Activated CD4-positive, alpha-beta T cell treated with anti-CD3 and anti-CD28 coated beads for 1 hour (primary cell): ENCODE measurements at regions not wholly inside any gene's neighbourhood (a gene's known extent, or its start where the extent isn't known, plus 50 kb on each side); places are given as distances from the start of the nearest gene placed in this dataset.
"Not testable (repeated sequence)": the region's sequence is repeated elsewhere in the genome, so short reads cannot be mapped to it uniquely, and the experiment has no call there.

Experiments
- DNase-seq: peaks from one replicate; pipeline ENCODE4 v3.0.0-alpha.2; 2020

GRCh38 chr6:139522511-139523220 lies 148.2 kb upstream of the CITED2 start:
- DNase-seq: no peak

GRCh38 chr6:139521338-139521737 lies 146.9 kb upstream of the CITED2 start:
- DNase-seq: no peak

- no peak for DNase-seq
Observed at GRCh38 chr6:139520321-139520768, 145.9 kb upstream of the CITED2 start.

- no peak for DNase-seq
Observed at GRCh38 chr6:139519571-139520031, 145.2 kb upstream of the CITED2 start.

GRCh38 chr6:139519097-139519496 lies 144.6 kb upstream of the CITED2 start:
- DNase-seq: no peak

GRCh38 chr6:139518556-139519091 lies 144.2 kb upstream of the CITED2 start:
- DNase-seq: no peak

GRCh38 chr6:139517998-139518555 lies 143.6 kb upstream of the CITED2 start:
- DNase-seq: not testable (repeated sequence)

- no peak for DNase-seq
Observed at GRCh38 chr6:139515511-139515910, 141.1 kb upstream of the CITED2 start.

GRCh38 chr6:139514819-139515218 lies 140.4 kb upstream of the CITED2 start:
- no peak for DNase-seq

- no peak for DNase-seq
Observed at GRCh38 chr6:139510040-139510790, 135.8 kb upstream of the CITED2 start.

GRCh38 chr6:139509167-139509566 lies 134.7 kb upstream of the CITED2 start:
- DNase-seq: no peak

- no peak for DNase-seq
Observed at GRCh38 chr6:139508576-139508975, 134.1 kb upstream of the CITED2 start.

GRCh38 chr6:139508023-139508422 lies 133.6 kb upstream of the CITED2 start:
- no peak for DNase-seq

GRCh38 chr6:139500977-139501376 lies 126.5 kb upstream of the CITED2 start:
- no peak for DNase-seq

GRCh38 chr6:139498715-139499114 lies 124.3 kb upstream of the CITED2 start:
- no peak for DNase-seq

- no peak for DNase-seq
Observed at GRCh38 chr6:139497345-139497961, 123.0 kb upstream of the CITED2 start.

- DNase-seq: no peak
Observed at GRCh38 chr6:139496654-139497344, 122.4 kb upstream of the CITED2 start.

- DNase-seq: no peak
Observed at GRCh38 chr6:139494376-139494990, 120.0 kb upstream of the CITED2 start.

GRCh38 chr6:139490482-139490881 lies 116.0 kb upstream of the CITED2 start:
- no peak for DNase-seq

- no peak for DNase-seq
Observed at GRCh38 chr6:139486476-139486799, 112.0 kb upstream of the CITED2 start.

GRCh38 chr6:139485742-139486475 lies 111.5 kb upstream of the CITED2 start:
- DNase-seq: no peak

GRCh38 chr6:139485185-139485584 lies 110.7 kb upstream of the CITED2 start:
- DNase-seq: no peak
